HG02571 (cell line): ENCODE measurements at regions not wholly inside any gene's neighbourhood (a gene's known extent, or its start where the extent isn't known, plus 50 kb on each side); places are given as distances from the start of the nearest gene placed in this dataset.
"Not testable (repeated sequence)": the region's sequence is repeated elsewhere in the genome, so short reads cannot be mapped to it uniquely, and the experiment has no call there.

ENCODE experiments used
- ATAC-seq: cut with Tn5 transposase; IDR thresholded peaks from one replicate; pipeline ENCODE4 v1.9.1; 2021; ENCODE audit warnings: mild to moderate bottlenecking, moderate library complexity; ENCODE audit not compliant: unreplicated experiment

DNA sequence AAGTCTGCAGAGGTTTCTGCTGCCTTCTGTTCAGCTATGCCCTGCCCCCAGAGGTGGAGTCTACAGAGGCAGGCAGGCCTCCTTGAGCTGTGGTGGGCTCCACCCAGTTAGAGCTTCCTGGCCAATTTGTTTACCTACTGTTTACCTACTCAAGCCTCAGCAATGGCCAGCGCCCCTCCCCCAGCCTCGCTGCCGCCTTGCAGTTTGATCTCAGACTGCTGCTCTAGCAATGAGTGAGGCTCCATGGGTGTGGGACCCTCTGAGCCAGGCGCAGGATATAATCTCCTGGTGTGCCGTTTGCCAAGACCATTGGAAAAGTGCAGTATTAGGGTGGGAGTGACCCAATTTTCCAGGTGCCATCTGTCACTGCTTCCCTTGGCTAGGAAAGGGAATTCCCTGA, 1024.9 kb downstream of the PRIM2 start:
- ATAC-seq = not testable (repeated sequence)

DNA sequence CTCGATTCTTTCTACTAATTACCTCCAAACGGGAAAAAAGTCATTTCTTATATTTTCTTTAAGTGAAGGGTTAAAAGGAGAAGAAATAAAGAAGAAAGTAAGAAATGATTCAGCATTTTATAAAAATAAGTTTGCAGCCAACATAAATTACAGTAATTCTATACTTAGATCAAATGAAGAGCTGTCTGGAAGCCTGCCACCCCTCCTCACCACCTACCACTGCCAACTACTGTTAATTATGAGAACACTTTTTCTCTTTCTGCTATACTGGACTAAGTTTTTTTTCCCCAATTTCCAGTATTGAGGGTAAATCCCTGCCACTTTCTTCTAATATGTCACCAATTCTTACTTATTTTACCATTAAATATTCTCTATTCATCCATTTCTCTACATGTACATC, 1030.1 kb downstream of the PRIM2 start:
- not testable (repeated sequence) for ATAC-seq

DNA sequence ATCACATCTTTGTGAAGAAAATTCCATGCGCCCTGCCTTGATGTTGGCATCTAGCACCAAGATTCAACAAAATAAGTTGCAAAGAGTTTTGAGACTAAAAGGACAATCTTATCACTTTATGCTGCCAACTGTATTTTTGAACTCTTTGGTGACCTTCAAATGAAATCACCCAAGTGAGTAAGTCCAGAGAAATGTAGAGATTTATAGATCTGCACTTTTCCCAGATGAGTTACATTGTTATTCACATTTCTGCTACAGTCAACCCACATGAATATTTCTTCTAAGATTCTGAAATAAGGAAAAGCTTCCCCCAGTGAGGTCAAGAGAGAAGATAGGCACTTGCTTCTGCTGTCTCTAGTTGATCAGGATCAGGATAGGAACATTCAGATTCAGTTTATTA, 1034.2 kb downstream of the PRIM2 start:
- not testable (repeated sequence) for ATAC-seq

DNA sequence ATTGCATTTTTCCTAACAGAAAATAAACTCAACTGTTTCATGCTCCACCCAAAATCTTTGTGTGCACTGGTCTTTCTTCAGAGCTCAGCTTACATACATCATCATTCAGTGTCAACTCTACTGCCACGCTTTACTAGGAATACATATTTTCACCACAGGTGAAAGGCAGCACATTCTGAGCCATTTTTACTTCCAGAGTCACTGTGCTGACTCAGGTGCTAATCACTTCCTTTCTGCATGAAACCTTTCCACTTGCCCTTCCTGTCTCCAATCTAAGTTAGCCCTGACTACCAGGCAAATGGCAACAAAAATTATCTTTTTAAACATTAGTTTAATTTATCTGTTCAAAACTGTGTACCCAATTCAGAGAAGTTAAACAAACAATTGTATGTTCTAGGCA, 1041.0 kb downstream of the PRIM2 start:
- not testable (repeated sequence) for ATAC-seq

DNA sequence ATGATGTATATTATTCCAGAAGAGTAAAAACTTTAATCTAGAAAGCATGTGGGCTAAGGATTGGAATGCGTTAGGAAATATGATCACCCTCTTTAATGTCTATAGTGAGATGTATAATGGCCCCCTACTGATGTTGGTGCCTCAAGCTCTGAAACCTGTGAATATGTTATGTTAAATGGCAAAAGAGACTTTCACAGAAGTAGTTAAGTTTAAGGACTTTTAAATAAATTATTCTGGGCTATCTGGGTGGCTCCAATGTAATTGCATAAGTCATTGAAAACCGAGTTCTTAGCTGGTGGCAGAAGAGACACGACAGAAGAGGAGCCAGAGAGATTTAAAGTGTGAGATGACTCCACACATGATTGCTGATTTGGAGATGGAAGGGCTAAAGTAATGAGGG, 1048.4 kb downstream of the PRIM2 start:
- ATAC-seq = not testable (repeated sequence)

DNA sequence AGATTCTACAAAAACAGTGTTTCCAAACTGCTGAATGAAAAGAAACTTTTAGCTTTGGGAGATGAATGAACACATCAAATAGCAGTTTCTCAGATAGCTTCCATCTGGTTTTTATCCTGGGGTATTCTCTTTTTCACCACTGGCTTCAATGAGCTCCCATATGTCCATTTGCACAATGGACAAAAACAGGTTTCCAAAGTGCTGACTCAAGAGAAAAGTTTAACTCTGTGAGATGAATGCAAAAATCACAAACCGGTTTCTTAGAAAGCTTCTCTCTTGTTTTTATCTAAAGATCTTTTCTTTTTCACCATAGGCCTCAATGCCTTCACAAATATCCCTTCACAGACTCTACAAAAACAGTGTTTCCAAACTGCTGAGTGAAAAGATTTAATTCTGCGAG, 1089.2 kb downstream of the PRIM2 start:
- not testable (repeated sequence) for ATAC-seq

DNA sequence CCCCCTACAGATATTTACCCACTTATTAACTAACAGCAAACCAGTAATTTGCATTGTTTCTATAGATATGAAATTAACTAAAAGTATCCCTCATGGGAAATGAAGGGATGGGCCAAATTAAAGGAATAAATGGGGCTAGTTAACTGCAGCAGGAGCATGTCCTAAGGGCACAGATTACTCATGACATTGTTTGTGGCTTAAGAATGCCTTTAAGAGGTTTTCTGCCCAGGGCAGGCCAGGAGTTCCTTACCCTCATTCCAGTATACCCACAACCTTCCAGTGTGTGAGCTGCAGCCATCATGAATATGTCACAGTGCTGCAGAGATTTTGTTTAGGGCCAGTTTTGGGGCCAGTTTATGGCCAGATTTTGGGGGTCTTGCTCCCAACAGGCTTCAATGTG, 1101.9 kb downstream of the PRIM2 start:
- ATAC-seq = no peak
